ENCODE measurements at regions not wholly inside any gene's neighbourhood (a gene's known extent, or its start where the extent isn't known, plus 50 kb on each side); places are given as distances from the start of the nearest gene placed in this dataset.

DNA sequence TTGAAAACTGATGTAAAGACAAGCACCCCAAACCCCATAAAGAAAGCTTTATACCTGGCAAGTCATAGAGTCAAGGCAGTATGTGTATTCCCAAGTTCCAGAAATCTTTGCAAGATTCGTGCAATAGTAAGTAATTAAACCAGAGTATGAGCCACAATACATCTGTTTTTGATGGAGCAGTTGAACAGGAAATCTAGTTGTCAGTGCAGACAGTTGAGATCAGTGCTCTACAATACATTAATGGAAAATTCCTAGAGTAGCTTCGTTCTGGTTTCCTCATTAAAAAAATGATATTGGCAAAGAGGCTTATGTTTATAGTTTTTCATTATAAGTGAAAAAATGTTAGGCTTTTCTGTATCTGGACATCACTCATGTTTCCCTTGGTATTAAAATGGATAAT lies 575.3 kb downstream of the TRIML1 start:
- no peak overlapping the region for H3K27ac ChIP-seq (ENCODE audit: extremely low read depth, low read depth, low read length)
- CTCF ChIA-PET: no interaction called here

GRCh38 chr4:188714907-188715306 lies 575.7 kb downstream of the TRIML1 start:
- no peak overlapping the region for H3K4me3 ChIP-seq (ENCODE audit: low read depth, low read length)
- no peak for TF ChIP-seq OVOL3 (tag by site-specific recombination; IDR thresholded peaks at IDR 0.05)
- TF ChIP-seq, protein P1, sequence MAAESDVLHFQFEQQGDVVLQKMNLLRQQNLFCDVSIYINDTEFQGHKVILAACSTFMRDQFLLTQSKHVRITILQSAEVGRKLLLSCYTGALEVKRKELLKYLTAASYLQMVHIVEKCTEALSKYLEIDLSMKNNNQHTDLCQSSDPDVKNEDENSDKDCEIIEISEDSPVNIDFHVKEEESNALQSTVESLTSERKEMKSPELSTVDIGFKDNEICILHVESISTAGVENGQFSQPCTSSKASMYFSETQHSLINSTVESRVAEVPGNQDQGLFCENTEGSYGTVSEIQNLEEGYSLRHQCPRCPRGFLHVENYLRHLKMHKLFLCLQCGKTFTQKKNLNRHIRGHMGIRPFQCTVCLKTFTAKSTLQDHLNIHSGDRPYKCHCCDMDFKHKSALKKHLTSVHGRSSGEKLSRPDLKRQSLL (tag by site-specific recombination; IDR thresholded peaks at IDR 0.05): no peak
- no peak for TF ChIP-seq ZNF211 (tag by site-specific recombination; IDR thresholded peaks at IDR 0.05; ENCODE audit: low read depth)
- TF ChIP-seq, protein P2, sequence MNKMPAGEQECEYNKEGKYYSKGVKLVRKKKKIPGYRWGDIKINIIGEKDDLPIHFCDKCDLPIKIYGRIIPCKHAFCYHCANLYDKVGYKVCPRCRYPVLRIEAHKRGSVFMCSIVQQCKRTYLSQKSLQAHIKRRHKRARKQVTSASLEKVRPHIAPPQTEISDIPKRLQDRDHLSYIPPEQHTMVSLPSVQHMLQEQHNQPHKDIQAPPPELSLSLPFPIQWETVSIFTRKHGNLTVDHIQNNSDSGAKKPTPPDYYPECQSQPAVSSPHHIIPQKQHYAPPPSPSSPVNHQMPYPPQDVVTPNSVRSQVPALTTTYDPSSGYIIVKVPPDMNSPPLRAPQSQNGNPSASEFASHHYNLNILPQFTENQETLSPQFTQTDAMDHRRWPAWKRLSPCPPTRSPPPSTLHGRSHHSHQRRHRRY (tag by site-specific recombination; IDR thresholded peaks at IDR 0.05): no peak
- TF ChIP-seq, protein P3, sequence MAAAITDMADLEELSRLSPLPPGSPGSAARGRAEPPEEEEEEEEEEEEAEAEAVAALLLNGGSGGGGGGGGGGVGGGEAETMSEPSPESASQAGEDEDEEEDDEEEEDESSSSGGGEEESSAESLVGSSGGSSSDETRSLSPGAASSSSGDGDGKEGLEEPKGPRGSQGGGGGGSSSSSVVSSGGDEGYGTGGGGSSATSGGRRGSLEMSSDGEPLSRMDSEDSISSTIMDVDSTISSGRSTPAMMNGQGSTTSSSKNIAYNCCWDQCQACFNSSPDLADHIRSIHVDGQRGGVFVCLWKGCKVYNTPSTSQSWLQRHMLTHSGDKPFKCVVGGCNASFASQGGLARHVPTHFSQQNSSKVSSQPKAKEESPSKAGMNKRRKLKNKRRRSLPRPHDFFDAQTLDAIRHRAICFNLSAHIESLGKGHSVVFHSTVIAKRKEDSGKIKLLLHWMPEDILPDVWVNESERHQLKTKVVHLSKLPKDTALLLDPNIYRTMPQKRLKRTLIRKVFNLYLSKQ (tag by site-specific recombination; IDR thresholded peaks at IDR 0.05; ENCODE audit: borderline replicate concordance): no peak
- TF ChIP-seq ZNF174 (tag by site-specific recombination; IDR thresholded peaks at IDR 0.05): no peak
- TF ChIP-seq ZNF701 (tag by site-specific recombination; IDR thresholded peaks at IDR 0.05): no peak
- TF ChIP-seq ZNF777 (tag by site-specific recombination; IDR thresholded peaks at IDR 0.05; ENCODE audit: borderline replicate concordance): no peak
- no peak for TF ChIP-seq ZNF791 (tag by site-specific recombination; IDR thresholded peaks at IDR 0.05)
- TF ChIP-seq ZNF843 (tag by site-specific recombination; IDR thresholded peaks at IDR 0.05): no peak
- TF ChIP-seq KLF8 (tag by site-specific recombination; IDR thresholded peaks at IDR 0.05): no peak
- no peak for TF ChIP-seq GFI1B (tag by site-specific recombination; IDR thresholded peaks at IDR 0.05)
- no peak for TF ChIP-seq ZNF488 (tag by site-specific recombination; IDR thresholded peaks at IDR 0.05)
- TF ChIP-seq ZNF423 (tag by site-specific recombination; IDR thresholded peaks at IDR 0.05): no peak
- no peak for TF ChIP-seq ZNF654 (tag by site-specific recombination; IDR thresholded peaks at IDR 0.05; ENCODE audit: low read depth)
- no peak for TF ChIP-seq ZNF610 (tag by site-specific recombination; IDR thresholded peaks at IDR 0.05; ENCODE audit: borderline replicate concordance)
- H3K9me3 ChIP-seq (ENCODE audit: control insufficient read depth, insufficient read depth, low read depth, low read length): no peaks in the 10 kb centered on the region
- ChIA-PET POLR2A (no interaction called here), CTCF (no interaction called here)
- no peaks in the 10 kb centered on the region for H3K4me1 ChIP-seq (ENCODE audit: control insufficient read depth, insufficient read depth, low read length)
- H3K36me3 ChIP-seq (ENCODE audit: control insufficient read depth in 2 of 2, insufficient read depth in 1 of 2, low read length in 2 of 2): no peaks in the 10 kb centered on the region
- no peak overlapping the region for H3K27ac ChIP-seq (ENCODE audit: extremely low read depth, low read depth, low read length)

More for the DNA sequence above, 575.3 kb downstream of the TRIML1 start:
- H3K4me1 ChIP-seq (ENCODE audit: control insufficient read depth, insufficient read depth, low read length): no peaks in the 10 kb centered on the region
- POLR2A ChIA-PET: no interaction called here
- TF ChIP-seq ZNF704 (tag by site-specific recombination; IDR thresholded peaks at IDR 0.05) (no peak), ZNF843 (tag by site-specific recombination; IDR thresholded peaks at IDR 0.05) (no peak), ZNF571 (tag by site-specific recombination; IDR thresholded peaks at IDR 0.05) (no peak), ZNF549 (tag by site-specific recombination; IDR thresholded peaks at IDR 0.05) (no peak), ZNF138 (tag by site-specific recombination; IDR thresholded peaks at IDR 0.05; ENCODE audit: borderline replicate concordance) (no peak)
- H3K9me3 ChIP-seq (ENCODE audit: control insufficient read depth, insufficient read depth, low read depth, low read length): no peaks in the 10 kb centered on the region
- H3K4me3 ChIP-seq (ENCODE audit: low read depth, low read length): no peak overlapping the region
- H3K36me3 ChIP-seq (ENCODE audit: control insufficient read depth in 2 of 2, insufficient read depth in 1 of 2, low read length in 2 of 2): no peaks in the 10 kb centered on the region
